GM23248 (cell line): ENCODE measurements at regions not wholly inside any gene's neighbourhood (a gene's known extent, or its start where the extent isn't known, plus 50 kb on each side); places are given as distances from the start of the nearest gene placed in this dataset.

Experiments used
- EZH2 ChIP-seq: fragments of 200-600 bp; sonication (generic); IDR thresholded peaks from 2 replicates; pipeline ENCODE4 v1.6.1; 2018; ENCODE audit warnings: antibody characterized with exemption, mild to moderate bottlenecking; ENCODE audit not compliant: insufficient read depth, poor library complexity, severe bottlenecking
- EZH2phosphoT487 ChIP-seq: fragments of 200-600 bp; sonication (generic); IDR thresholded peaks from 2 replicates; pipeline ENCODE4 v1.6.1; 2018; ENCODE audit warnings: antibody characterized with exemption, moderate library complexity, mild to moderate bottlenecking, low read depth; ENCODE audit not compliant: insufficient read depth

DNA sequence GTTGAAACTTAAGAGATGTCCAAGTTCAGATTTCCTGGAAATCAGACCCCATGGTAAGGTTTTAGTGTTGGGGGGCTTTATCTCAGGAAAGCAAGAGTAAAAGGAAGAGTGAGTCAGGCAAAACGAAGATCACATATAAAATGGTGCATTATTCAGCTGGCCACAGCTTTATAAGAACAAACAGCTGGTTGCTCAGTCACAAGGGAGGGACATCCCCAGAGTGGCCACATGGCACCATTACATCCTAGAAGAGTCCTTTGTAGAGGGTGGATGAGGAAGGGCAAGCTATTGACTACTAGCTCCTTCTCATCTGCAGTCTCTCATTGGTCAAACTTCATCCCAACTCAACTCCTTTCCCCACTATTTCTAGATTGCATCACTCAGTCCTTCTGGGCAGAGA, 68.3 kb upstream of the COL8A1 start:
- TF ChIP-seq EZH2 (no peak), EZH2phosphoT487 (no peak)
